SK-N-SH (cell line): ENCODE measurements at regions not wholly inside any gene's neighbourhood (a gene's known extent, or its start where the extent isn't known, plus 50 kb on each side); places are given as distances from the start of the nearest gene placed in this dataset.

Experiments used
- CTCF ChIA-PET: fragments of 300-600, 350-600 bp; formaldehyde crosslinking; extraction: SDS; loops from one replicate; lab custom pipeline; 2021; lab: Yijun Ruan, JAX
- POLR2A ChIA-PET: fragments of 350-600 bp; sonication (Branson Sonifier 250); formaldehyde crosslinking; extraction: SDS; loops from one replicate; lab custom pipeline; 2020; ENCODE audit warnings: antibody characterized with exemption, inconsistent platforms; lab: Yijun Ruan, JAX
- DNase-seq: peaks from one replicate; pipeline ENCODE4 v3.0.0; 2012
- H2AFZ ChIP-seq: fragments of 200-600 bp; sonication (generic); 2 replicates; pipeline ENCODE4 v1.8.1; 2016; ENCODE audit warnings: antibody characterized with exemption, mild to moderate bottlenecking, low read depth
- H3F3A ChIP-seq: fragments of 200-600 bp; sonication (generic); replicated peaks from 2 replicates; pipeline ENCODE3; 2016; ENCODE audit warnings: antibody characterized with exemption, mild to moderate bottlenecking; ENCODE audit not compliant: insufficient read depth
- H3K27ac ChIP-seq, 2 experiments: fragments of 200-500 bp in 1 of 2; fragments of 200-600 bp in 1 of 2; sonication (Bioruptor generic) in 1 of 2; sonication (generic), shearing (Covaris generic) in 1 of 2; 2 replicates each; pipeline versions ENCODE4 v1.5.1 to v1.6.1; 2014 to 2016; ENCODE audit warnings: low read depth in 2 of 2, inconsistent platforms in 1 of 2, low read length in 1 of 2, mild to moderate bottlenecking in 1 of 2, mixed read lengths in 1 of 2
- H3K27me3 ChIP-seq: fragments of 200-600 bp; sonication (generic), shearing (Covaris generic); 2 replicates; pipeline ENCODE4 v1.6.1; 2016; ENCODE audit warnings: mixed run types; ENCODE audit not compliant: insufficient read depth
- H3K36me3 ChIP-seq, 2 experiments: fragments of 200-500 bp in 1 of 2; fragments of 200-600 bp in 1 of 2; sonication (Bioruptor generic) in 1 of 2; sonication (generic) in 1 of 2; replicated peaks in 1 of 2; 2 replicates each; pipeline versions ENCODE3 to v1.5.1; 2014 to 2016; ENCODE audit warnings: low read length in 1 of 2, mild to moderate bottlenecking in 1 of 2; ENCODE audit not compliant: insufficient read depth in 2 of 2, control insufficient read depth in 1 of 2
- H3K4me1 ChIP-seq, 2 experiments: fragments of 200-500 bp in 1 of 2; fragments of 200-600 bp in 1 of 2; sonication (Bioruptor generic) in 1 of 2; sonication (generic), shearing (Covaris generic) in 1 of 2; 2 replicates each; pipeline versions ENCODE4 v1.5.1 to v1.6.1; 2014 to 2016; ENCODE audit warnings: low read depth in 1 of 2, low read length in 1 of 2, mixed run types in 1 of 2; ENCODE audit not compliant: insufficient read depth in 2 of 2, control insufficient read depth in 1 of 2
- H3K4me2 ChIP-seq: fragments of 200-600 bp; sonication (generic), shearing (Covaris generic); 2 replicates; pipeline ENCODE4 v1.6.1; 2017; ENCODE audit warnings: mixed run types
- H3K4me3 ChIP-seq, 2 experiments: fragments of 200-500 bp in 1 of 2; fragments of 200-600 bp in 1 of 2; sonication (Bioruptor generic) in 1 of 2; sonication (generic), shearing (Covaris generic) in 1 of 2; 2 replicates each; pipeline versions ENCODE4 v1.5.1 to v1.8.1; 2014 to 2016; ENCODE audit warnings: low read depth in 2 of 2, inconsistent platforms in 1 of 2, low read length in 1 of 2, mild to moderate bottlenecking in 1 of 2, mixed read lengths in 1 of 2, moderate library complexity in 1 of 2
- H3K79me2 ChIP-seq: fragments of 200-600 bp; sonication (generic); 2 replicates; pipeline ENCODE4 v1.8.1; 2017; ENCODE audit warnings: mild to moderate bottlenecking; ENCODE audit not compliant: insufficient read depth
- H3K9ac ChIP-seq: fragments of 200-600 bp; sonication (generic); 2 replicates; pipeline ENCODE4 v1.6.1; 2017; ENCODE audit warnings: mixed run types
- H3K9me2 ChIP-seq: fragments of 200-600 bp; sonication (generic); 2 replicates; pipeline ENCODE4 v1.6.1; 2017; ENCODE audit warnings: mixed run types
- H3K9me3 ChIP-seq: fragments of 200-600 bp; sonication (generic); 2 replicates; pipeline ENCODE4 v1.6.1; 2017; ENCODE audit warnings: mixed run types, mild to moderate bottlenecking, moderate library complexity
- H4K20me1 ChIP-seq: fragments of 200-600 bp; sonication (generic); 2 replicates; pipeline ENCODE4 v1.6.1; 2017; ENCODE audit warnings: mild to moderate bottlenecking, mixed run types; ENCODE audit not compliant: insufficient read depth
- CHD2 ChIP-seq: fragments of 150-350 bp; IDR thresholded peaks from 2 replicates; pipeline ENCODE4 v1.6.1; 2018; ENCODE audit warnings: low read length; ENCODE audit not compliant: partially characterized antibody
- ELF1 ChIP-seq: IDR thresholded peaks from 2 replicates; pipeline ENCODE4 v1.4.0; 2012
- EZH2phosphoT487 ChIP-seq: fragments of 200-600 bp; sonication (generic); IDR thresholded peaks from 2 replicates; pipeline ENCODE4 v1.6.1; 2017; ENCODE audit warnings: low read depth, mixed run types, mild to moderate bottlenecking, antibody characterized with exemption, moderate library complexity, borderline replicate concordance
- FOSL2 ChIP-seq: IDR thresholded peaks from 2 replicates; pipeline ENCODE4 v1.4.0; 2012; ENCODE audit warnings: low read depth, mild to moderate bottlenecking, moderate library complexity, borderline replicate concordance
- FOXM1 ChIP-seq: IDR thresholded peaks from 2 replicates; pipeline ENCODE4 v1.4.0; 2012; ENCODE audit warnings: low read depth, mild to moderate bottlenecking
- GABPA ChIP-seq: IDR thresholded peaks from 2 replicates; pipeline ENCODE4 v1.4.0; 2012; ENCODE audit warnings: low read depth, mild to moderate bottlenecking
- GATA2 ChIP-seq: sonication (generic); formaldehyde crosslinking; IDR thresholded peaks from 2 replicates; pipeline ENCODE4 v1.5.0; 2020; ENCODE audit warnings: mild to moderate bottlenecking, missing genetic modification reagents
- MXI1 ChIP-seq: IDR thresholded peaks from 2 replicates; pipeline ENCODE4 v1.6.1; 2012; ENCODE audit warnings: mild to moderate bottlenecking, low read depth, low read length, improper control_type of control experiment
- RCOR1 ChIP-seq: fragments of 150-350 bp; IDR thresholded peaks from 2 replicates; pipeline ENCODE4 v1.6.1; 2017; ENCODE audit warnings: antibody characterized with exemption, low read length
- RFX5 ChIP-seq: IDR thresholded peaks from 2 replicates; pipeline ENCODE4 v1.6.1; 2012; ENCODE audit warnings: mild to moderate bottlenecking, improper control_type of control experiment, low read length
- SMC3 ChIP-seq: IDR thresholded peaks from 2 replicates; pipeline ENCODE4 v1.6.1; 2012; ENCODE audit warnings: low read depth, low read length, improper control_type of control experiment
- TCF12 ChIP-seq: IDR thresholded peaks from 2 replicates; pipeline ENCODE4 v1.4.0; 2012
- TEAD4 ChIP-seq: IDR thresholded peaks from 2 replicates; pipeline ENCODE4 v1.4.0; 2012; ENCODE audit warnings: mild to moderate bottlenecking, borderline replicate concordance; ENCODE audit not compliant: insufficient read depth
- WGBS: methylation state at CpG from one replicate; pipeline ENCODE4 v1.1.6; 2017; ENCODE audit warnings: low lambda C conversion rate; 5-methylcytosine and 5-hydroxymethylcytosine counted together
- TF ChIP-seq, protein P1 (sequence below): IDR thresholded peaks from 2 replicates; pipeline ENCODE4 v1.4.0; 2012; ENCODE audit warnings: low read depth, borderline replicate concordance
- TF ChIP-seq, protein P2 (sequence below): IDR thresholded peaks from 2 replicates; pipeline ENCODE4 v1.4.0; 2012; ENCODE audit warnings: low read depth
- TF ChIP-seq, protein P3 (sequence below): IDR thresholded peaks from 2 replicates; pipeline ENCODE4 v1.6.1; 2012; ENCODE audit warnings: mild to moderate bottlenecking, low read depth, low read length, moderate library complexity
- TF ChIP-seq, protein P4 (sequence below): fragments of 150-350 bp; IDR thresholded peaks from 2 replicates; pipeline ENCODE4 v1.6.1; 2017; ENCODE audit warnings: antibody characterized with exemption, low read length, low read depth, borderline replicate concordance
- TF ChIP-seq, protein P5 (sequence below): IDR thresholded peaks from 2 replicates; pipeline ENCODE4; 2012

DNA sequence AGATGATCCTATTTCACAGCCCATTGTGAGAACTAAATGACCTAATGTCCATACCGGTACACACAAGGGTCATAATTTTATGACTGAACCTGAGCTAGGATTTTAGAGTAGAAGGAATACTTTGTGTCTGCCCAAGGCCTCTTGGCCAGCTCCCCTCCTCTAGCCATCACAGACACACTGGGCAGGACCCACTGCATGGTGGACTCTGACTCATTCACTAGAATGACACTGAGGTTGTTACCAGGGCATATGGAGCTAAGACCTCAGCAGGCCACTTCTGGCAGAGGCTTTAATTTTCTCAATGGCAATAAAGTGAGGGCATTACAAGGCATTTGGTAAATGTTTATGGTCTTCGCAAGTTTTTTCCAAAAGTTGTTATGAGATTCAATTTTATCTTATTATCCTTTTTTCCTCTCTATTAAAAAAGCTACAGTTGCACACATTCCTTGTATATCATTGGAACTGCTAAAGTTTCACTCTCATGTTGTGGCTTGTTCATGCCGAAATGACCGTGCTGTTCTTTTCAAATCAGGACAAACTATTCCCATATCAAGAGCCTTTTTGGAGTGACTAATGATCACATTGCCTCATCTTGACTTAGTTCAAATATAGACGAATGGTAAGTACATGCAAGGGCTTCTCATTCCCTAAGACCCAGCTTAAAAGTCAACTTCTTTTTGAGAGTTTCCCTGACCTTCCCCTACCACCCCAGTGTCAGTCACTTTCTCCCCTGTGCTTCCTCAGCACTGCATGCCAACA lies 595.7 kb downstream of the ACTL7B start:
- Histone ChIP-seq H3K4me3 (no peak overlapping the region), H2AFZ (no peak overlapping the region), H3K79me2 (no peaks in the 10 kb centered on the region), H3K9me3 (no peaks in the 10 kb centered on the region), H3K36me3 (no peaks in the 10 kb centered on the region), H4K20me1 (no peaks in the 10 kb centered on the region), H3K4me1 (no peaks in the 10 kb centered on the region), H3K27ac (no peak overlapping the region), H3K9ac (no peak overlapping the region), H3K9me2 (no peaks in the 10 kb centered on the region), H3F3A (no peaks in the 10 kb centered on the region), H3K27me3 (no peaks in the 10 kb centered on the region; the same call in 1 of the 2 replicates), H3K4me2 (no peak overlapping the region)
- DNase-seq = no peak
- WGBS = 46% methylated on average over 5 of the region's 5 CpGs
- ChIA-PET POLR2A (no interaction called here), CTCF (no interaction called here)
- TF ChIP-seq, protein P1, sequence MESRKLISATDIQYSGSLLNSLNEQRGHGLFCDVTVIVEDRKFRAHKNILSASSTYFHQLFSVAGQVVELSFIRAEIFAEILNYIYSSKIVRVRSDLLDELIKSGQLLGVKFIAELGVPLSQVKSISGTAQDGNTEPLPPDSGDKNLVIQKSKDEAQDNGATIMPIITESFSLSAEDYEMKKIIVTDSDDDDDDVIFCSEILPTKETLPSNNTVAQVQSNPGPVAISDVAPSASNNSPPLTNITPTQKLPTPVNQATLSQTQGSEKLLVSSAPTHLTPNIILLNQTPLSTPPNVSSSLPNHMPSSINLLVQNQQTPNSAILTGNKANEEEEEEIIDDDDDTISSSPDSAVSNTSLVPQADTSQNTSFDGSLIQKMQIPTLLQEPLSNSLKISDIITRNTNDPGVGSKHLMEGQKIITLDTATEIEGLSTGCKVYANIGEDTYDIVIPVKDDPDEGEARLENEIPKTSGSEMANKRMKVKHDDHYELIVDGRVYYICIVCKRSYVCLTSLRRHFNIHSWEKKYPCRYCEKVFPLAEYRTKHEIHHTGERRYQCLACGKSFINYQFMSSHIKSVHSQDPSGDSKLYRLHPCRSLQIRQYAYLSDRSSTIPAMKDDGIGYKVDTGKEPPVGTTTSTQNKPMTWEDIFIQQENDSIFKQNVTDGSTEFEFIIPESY = no peak
- no peak for TF ChIP-seq ELF1
- TF ChIP-seq FOSL2 = no peak
- TF ChIP-seq GABPA = no peak
- no peak for TF ChIP-seq RCOR1
- TF ChIP-seq EZH2phosphoT487 = no peak
- no peak for TF ChIP-seq FOXM1
- TF ChIP-seq, protein P2, sequence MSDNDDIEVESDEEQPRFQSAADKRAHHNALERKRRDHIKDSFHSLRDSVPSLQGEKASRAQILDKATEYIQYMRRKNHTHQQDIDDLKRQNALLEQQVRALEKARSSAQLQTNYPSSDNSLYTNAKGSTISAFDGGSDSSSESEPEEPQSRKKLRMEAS = no peak
- no peak for TF ChIP-seq TEAD4
- no peak for TF ChIP-seq TCF12

DNA sequence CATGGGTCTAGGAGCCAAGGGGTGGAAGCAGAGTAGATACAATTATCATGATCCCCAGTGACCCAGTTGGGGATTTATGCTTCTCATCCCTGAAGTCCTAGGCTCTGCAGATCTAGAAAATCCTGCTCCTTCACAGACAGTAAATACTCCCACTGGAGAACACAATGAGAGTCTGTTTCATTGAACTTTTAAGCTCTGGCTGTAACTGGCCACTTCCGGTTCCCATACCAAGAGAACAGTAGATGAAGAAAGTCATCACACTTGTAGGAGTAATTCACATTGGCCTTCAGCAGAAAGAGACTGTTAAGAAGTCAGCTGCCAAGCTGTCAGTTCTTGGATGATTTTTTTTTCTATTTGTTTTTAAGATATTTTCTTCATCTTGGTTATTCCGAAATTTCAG lies 597.1 kb downstream of the ACTL7B start:
- ChIA-PET POLR2A (no interaction called here), CTCF (no interaction called here)
- Histone ChIP-seq H3K27ac (no peak overlapping the region), H3K4me2 (no peak overlapping the region), H3K36me3 (no peaks in the 10 kb centered on the region), H3K9ac (no peak overlapping the region), H3F3A (no peaks in the 10 kb centered on the region), H3K9me2 (no peaks in the 10 kb centered on the region), H2AFZ (no peak overlapping the region), H3K9me3 (no peaks in the 10 kb centered on the region), H3K27me3 (no peaks in the 10 kb centered on the region; the same call in 1 of the 2 replicates), H3K79me2 (no peaks in the 10 kb centered on the region), H4K20me1 (no peaks in the 10 kb centered on the region), H3K4me1 (no peaks in the 10 kb centered on the region), H3K4me3 (no peak overlapping the region)
- no peak for DNase-seq
- 19% methylated on average over 2 of the region's 2 CpGs for WGBS
- TF ChIP-seq CHD2 (no peak), SMC3 (no peak), GATA2 (no peak), MXI1 (no peak), ELF1 (no peak), RFX5 (no peak)
- TF ChIP-seq, protein P3, sequence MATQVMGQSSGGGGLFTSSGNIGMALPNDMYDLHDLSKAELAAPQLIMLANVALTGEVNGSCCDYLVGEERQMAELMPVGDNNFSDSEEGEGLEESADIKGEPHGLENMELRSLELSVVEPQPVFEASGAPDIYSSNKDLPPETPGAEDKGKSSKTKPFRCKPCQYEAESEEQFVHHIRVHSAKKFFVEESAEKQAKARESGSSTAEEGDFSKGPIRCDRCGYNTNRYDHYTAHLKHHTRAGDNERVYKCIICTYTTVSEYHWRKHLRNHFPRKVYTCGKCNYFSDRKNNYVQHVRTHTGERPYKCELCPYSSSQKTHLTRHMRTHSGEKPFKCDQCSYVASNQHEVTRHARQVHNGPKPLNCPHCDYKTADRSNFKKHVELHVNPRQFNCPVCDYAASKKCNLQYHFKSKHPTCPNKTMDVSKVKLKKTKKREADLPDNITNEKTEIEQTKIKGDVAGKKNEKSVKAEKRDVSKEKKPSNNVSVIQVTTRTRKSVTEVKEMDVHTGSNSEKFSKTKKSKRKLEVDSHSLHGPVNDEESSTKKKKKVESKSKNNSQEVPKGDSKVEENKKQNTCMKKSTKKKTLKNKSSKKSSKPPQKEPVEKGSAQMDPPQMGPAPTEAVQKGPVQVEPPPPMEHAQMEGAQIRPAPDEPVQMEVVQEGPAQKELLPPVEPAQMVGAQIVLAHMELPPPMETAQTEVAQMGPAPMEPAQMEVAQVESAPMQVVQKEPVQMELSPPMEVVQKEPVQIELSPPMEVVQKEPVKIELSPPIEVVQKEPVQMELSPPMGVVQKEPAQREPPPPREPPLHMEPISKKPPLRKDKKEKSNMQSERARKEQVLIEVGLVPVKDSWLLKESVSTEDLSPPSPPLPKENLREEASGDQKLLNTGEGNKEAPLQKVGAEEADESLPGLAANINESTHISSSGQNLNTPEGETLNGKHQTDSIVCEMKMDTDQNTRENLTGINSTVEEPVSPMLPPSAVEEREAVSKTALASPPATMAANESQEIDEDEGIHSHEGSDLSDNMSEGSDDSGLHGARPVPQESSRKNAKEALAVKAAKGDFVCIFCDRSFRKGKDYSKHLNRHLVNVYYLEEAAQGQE = no peak
- TF ChIP-seq, protein P2 = no peak
- TF ChIP-seq, protein P4, sequence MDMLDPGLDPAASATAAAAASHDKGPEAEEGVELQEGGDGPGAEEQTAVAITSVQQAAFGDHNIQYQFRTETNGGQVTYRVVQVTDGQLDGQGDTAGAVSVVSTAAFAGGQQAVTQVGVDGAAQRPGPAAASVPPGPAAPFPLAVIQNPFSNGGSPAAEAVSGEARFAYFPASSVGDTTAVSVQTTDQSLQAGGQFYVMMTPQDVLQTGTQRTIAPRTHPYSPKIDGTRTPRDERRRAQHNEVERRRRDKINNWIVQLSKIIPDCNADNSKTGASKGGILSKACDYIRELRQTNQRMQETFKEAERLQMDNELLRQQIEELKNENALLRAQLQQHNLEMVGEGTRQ = no peak
- TF ChIP-seq, protein P5, sequence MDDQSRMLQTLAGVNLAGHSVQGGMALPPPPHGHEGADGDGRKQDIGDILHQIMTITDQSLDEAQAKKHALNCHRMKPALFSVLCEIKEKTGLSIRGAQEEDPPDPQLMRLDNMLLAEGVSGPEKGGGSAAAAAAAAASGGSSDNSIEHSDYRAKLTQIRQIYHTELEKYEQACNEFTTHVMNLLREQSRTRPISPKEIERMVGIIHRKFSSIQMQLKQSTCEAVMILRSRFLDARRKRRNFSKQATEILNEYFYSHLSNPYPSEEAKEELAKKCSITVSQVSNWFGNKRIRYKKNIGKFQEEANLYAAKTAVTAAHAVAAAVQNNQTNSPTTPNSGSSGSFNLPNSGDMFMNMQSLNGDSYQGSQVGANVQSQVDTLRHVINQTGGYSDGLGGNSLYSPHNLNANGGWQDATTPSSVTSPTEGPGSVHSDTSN = no peak
